Neural crest cell (in vitro differentiated cells): ENCODE measurements at regions not wholly inside any gene's neighbourhood (a gene's known extent, or its start where the extent isn't known, plus 50 kb on each side); places are given as distances from the start of the nearest gene placed in this dataset.

Experiments
- DNase-seq: peaks from one replicate; pipeline ENCODE4 v3.0.0; 2021; ENCODE audit warnings: low read depth, mixed read lengths, low spot score
- H3K27ac Mint-ChIP-seq: one replicate; pipeline ENCODE4 v1.8.0; 2021; ENCODE audit warnings: mild to moderate bottlenecking, mixed read lengths; ENCODE audit not compliant: unreplicated experiment
- H3K27me3 Mint-ChIP-seq: 2 replicates; pipeline ENCODE4 v1.8.0; 2021; ENCODE audit warnings: low read depth, mild to moderate bottlenecking, mixed read lengths
- H3K36me3 Mint-ChIP-seq: 2 replicates; pipeline ENCODE4 v1.8.0; 2021; ENCODE audit warnings: low read depth, mild to moderate bottlenecking, mixed read lengths
- H3K4me1 Mint-ChIP-seq: 2 replicates; pipeline ENCODE4 v1.8.0; 2021; ENCODE audit warnings: mixed read lengths
- H3K4me3 Mint-ChIP-seq: one replicate; pipeline ENCODE4 v1.8.0; 2021; ENCODE audit warnings: mild to moderate bottlenecking, mixed read lengths
- H3K9me3 Mint-ChIP-seq: 2 replicates; pipeline ENCODE4 v1.8.0; 2021; ENCODE audit warnings: mixed read lengths
- TF ChIP-seq, protein P1 (sequence below): fragments of 200-600 bp; sonication (generic); conservative IDR thresholded peaks from 2 replicates; pipeline ENCODE4 v1.5.0; 2021; ENCODE audit warnings: antibody characterized with exemption, mild to moderate bottlenecking

DNA sequence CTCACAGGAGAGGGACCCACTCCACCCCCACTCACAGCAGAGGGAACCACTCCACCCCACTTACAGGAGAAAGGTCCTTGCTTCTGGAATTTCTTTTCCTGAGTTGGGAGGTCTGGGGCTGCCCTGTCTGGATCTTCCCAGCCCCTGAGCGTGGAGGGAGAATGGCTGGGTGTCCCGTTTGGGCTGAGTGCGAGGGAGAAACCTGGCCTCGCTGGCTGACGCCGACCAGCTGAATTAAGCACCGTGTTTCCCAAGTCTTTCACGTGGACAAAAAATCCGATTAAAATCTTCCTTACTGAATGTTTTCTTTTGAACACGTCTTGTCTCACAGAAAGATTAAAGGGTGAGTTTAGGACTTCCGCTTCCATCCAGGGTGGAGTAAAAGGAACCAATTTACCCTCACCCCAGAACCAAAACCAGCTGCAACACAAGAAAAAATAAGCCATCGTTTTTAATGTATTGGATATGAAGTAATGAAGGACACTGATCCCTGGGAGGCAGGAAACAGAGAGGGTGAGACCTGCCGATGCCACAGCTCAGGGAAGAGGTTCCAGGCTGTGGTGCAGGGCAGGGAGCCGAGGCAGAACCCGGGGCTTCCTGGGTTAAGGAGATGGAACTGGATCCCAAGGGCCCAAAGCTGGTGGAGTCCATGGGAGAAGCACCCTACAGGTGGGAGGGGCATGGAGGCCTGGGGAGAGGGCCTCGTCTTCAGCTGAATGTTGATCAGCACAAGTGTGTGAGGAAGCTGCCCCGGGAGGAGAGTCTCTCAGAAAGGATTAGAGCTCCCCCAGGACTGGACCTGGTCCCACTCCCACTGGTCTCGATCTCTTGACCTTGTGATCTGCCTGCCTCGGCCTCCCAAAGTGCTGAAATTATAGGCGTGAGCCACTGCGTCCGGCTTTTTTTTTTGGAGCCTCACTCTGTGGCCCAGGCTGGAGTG lies 60.3 kb downstream of the RTP5 start:
- no peak for DNase-seq
- TF ChIP-seq, protein P1, sequence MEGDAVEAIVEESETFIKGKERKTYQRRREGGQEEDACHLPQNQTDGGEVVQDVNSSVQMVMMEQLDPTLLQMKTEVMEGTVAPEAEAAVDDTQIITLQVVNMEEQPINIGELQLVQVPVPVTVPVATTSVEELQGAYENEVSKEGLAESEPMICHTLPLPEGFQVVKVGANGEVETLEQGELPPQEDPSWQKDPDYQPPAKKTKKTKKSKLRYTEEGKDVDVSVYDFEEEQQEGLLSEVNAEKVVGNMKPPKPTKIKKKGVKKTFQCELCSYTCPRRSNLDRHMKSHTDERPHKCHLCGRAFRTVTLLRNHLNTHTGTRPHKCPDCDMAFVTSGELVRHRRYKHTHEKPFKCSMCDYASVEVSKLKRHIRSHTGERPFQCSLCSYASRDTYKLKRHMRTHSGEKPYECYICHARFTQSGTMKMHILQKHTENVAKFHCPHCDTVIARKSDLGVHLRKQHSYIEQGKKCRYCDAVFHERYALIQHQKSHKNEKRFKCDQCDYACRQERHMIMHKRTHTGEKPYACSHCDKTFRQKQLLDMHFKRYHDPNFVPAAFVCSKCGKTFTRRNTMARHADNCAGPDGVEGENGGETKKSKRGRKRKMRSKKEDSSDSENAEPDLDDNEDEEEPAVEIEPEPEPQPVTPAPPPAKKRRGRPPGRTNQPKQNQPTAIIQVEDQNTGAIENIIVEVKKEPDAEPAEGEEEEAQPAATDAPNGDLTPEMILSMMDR = no peak
- Mint-ChIP-seq H3K4me1 (no peaks in the 10 kb centered on the region), H3K9me3 (no peaks in the 10 kb centered on the region), H3K4me3 (no peak overlapping the region), H3K27ac (no peak overlapping the region), H3K27me3 (no peaks in the 10 kb centered on the region), H3K36me3 (no peaks in the 10 kb centered on the region)

DNA sequence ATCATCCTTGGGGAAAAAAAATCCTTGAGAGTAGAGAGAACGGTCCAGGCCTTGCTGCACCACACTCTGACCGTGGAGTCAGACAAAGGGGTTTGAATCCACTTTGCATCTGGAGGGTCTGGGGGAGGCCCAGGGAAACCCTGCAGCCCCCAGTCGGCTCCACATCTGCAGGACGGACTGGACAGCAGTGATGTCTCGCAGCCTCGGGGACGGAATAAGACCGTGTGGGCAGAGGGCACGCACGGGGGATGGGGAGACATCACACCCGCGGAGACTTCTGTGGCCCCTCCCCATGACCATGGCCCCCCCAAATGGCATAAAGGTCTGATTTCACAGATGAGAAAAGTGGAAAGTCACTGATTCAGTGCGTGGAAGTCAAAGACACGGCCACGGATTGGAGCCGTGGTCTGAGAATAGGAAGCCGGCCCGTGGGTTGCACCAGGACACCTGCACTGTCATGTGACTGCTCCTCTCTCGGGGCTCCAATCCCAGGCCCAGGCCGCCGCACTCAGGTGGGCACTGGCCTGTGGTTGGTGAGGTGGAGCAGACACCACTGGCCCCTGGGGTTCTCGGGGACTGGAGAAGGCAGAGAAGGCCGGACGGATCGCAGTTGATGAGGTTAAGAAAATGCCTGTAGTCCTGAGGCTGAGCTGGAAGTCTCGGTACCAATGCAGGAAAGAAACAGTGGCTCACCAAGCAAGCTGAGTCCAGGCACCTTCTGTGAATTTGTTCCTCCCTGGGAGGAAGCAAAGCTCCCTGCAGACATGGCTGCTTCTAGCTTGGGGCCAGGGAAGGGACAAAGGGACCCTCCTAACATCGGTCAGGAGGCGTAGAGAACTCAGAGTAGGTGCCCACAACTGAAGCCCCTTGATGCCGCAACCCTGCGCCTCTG lies 61.8 kb downstream of the RTP5 start:
- no peak overlapping the region for H3K27ac Mint-ChIP-seq
- H3K4me1 Mint-ChIP-seq = no peaks in the 10 kb centered on the region
- TF ChIP-seq, protein P1 = no peak
- peaks cover 4% of the 10 kb centered on the region for H3K9me3 Mint-ChIP-seq
- no peak overlapping the region for H3K4me3 Mint-ChIP-seq
- peaks cover 4% of the 10 kb centered on the region for H3K36me3 Mint-ChIP-seq
- no peaks in the 10 kb centered on the region for H3K27me3 Mint-ChIP-seq
- DNase-seq = no peak

DNA sequence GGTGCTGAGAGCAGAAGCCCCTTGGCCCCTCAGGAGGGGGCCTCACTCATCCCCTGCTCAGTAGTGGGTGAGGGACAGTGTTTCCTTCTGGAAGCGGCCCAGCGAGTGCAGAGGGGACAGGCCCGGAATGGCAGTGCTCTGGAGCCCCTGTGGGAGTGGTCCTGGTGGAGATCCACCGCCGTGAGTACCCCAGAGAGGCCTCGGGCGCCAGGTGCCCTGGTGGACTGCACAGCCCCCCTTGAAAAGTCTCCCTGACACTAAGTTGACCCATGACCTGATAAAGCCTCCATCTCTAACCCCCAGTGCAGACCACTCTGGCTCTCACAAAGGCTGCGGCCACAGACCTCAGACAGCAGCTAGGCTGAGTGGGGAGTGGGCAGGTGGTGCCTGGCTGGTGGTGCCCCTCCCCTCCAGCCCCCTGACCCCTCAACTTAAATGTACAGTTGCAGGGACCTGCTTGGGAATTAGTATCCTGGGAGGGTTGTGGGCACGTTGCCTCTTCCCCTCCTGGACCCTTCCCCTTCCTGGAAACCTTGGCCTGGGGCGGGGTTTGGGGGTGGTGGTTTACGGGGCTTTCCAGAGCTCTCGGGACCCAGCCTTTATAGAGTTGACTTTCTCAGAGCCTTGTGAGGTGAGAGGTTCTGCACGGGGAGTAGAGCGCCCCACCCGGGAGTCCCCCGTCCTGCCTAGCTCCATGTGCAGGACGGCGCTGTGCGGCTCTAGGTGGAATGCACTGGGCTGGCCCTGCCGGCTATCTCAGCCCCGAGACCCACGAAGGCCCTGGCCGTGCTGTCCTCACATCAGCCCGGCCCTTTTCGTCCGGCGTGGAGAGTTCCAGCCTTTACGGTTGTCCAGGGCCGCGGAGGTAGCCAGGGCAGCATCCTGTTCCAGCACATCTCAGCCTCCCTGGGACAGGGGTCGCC lies 62.7 kb downstream of the RTP5 start:
- no peak overlapping the region for H3K27ac Mint-ChIP-seq
- H3K9me3 Mint-ChIP-seq = peaks cover 4% of the 10 kb centered on the region
- no peaks in the 10 kb centered on the region for H3K4me1 Mint-ChIP-seq
- no peak overlapping the region for H3K4me3 Mint-ChIP-seq
- H3K27me3 Mint-ChIP-seq = no peaks in the 10 kb centered on the region
- TF ChIP-seq, protein P1 = no peak
- peaks cover 4% of the 10 kb centered on the region for H3K36me3 Mint-ChIP-seq
- DNase-seq = no peak

- peaks cover 4% of the 10 kb centered on the region for H3K36me3 Mint-ChIP-seq
- H3K27me3 Mint-ChIP-seq = no peaks in the 10 kb centered on the region
- no peak for DNase-seq
- H3K9me3 Mint-ChIP-seq = peaks cover 4% of the 10 kb centered on the region
- no peaks in the 10 kb centered on the region for H3K4me1 Mint-ChIP-seq
- no peak overlapping the region for H3K4me3 Mint-ChIP-seq
- H3K27ac Mint-ChIP-seq = no peak overlapping the region
- TF ChIP-seq, protein P1 = no peak
Measured at GRCh38 chr2:241932899-241933178, 63.3 kb downstream of the RTP5 start.
